PC-3 (cell line): ENCODE measurements at regions not wholly inside any gene's neighbourhood (a gene's known extent, or its start where the extent isn't known, plus 50 kb on each side); places are given as distances from the start of the nearest gene placed in this dataset.

Source experiments
- EZH2 ChIP-seq: fragments of 300-600 bp; sonication (generic); IDR thresholded peaks from one replicate; pipeline ENCODE4 v1.6.1; 2017; ENCODE audit warnings: antibody characterized with exemption, mild to moderate bottlenecking, low read length; ENCODE audit not compliant: unreplicated experiment
- EZH2phosphoT487 ChIP-seq: fragments of 300-600 bp; sonication (generic); IDR thresholded peaks from 2 replicates; pipeline ENCODE4 v1.6.1; 2018; ENCODE audit warnings: mild to moderate bottlenecking, antibody characterized with exemption, low read length, borderline replicate concordance
- TF ChIP-seq, protein P1 (sequence below): fragments of 300-600 bp; sonication (generic); conservative IDR thresholded peaks from 2 replicates; pipeline ENCODE4 v1.5.1; 2017; ENCODE audit warnings: antibody characterized with exemption, low read depth, mild to moderate bottlenecking, low read length

DNA sequence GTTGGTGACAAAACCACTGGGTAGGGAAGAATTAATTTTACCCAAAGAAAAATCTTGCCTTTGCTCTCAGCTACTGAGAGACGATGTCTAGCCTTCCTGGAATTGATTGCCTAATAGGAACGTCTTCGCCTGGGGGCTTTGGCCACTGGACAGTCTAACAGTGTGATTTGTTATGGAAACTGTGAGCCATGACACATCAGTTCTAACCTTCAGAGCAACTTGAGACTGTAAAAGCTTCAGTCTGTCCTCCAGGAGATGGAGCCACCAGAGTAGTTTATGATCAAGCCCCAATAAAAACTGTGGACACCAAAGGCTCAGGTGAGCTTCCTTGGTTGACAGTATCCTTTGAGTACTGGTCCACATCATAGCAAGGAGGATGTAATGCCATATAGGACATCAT is 235.8 kb upstream of the TMCO5A start:
- TF ChIP-seq, protein P1, sequence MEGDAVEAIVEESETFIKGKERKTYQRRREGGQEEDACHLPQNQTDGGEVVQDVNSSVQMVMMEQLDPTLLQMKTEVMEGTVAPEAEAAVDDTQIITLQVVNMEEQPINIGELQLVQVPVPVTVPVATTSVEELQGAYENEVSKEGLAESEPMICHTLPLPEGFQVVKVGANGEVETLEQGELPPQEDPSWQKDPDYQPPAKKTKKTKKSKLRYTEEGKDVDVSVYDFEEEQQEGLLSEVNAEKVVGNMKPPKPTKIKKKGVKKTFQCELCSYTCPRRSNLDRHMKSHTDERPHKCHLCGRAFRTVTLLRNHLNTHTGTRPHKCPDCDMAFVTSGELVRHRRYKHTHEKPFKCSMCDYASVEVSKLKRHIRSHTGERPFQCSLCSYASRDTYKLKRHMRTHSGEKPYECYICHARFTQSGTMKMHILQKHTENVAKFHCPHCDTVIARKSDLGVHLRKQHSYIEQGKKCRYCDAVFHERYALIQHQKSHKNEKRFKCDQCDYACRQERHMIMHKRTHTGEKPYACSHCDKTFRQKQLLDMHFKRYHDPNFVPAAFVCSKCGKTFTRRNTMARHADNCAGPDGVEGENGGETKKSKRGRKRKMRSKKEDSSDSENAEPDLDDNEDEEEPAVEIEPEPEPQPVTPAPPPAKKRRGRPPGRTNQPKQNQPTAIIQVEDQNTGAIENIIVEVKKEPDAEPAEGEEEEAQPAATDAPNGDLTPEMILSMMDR = peak; percentile 24; the same call in 1 of the 2 replicates
- TF ChIP-seq EZH2 (no peak), EZH2phosphoT487 (no peak)
